H9 (cell line): ENCODE measurements at regions not wholly inside any gene's neighbourhood (a gene's known extent, or its start where the extent isn't known, plus 50 kb on each side); places are given as distances from the start of the nearest gene placed in this dataset.

Experiments
- DNase-seq: peaks from one replicate; pipeline ENCODE4 v3.0.0-alpha.2; 2017
- H2AFZ ChIP-seq: one replicate; pipeline ENCODE4 v1.6.1; 2013; ENCODE audit warnings: mild to moderate bottlenecking, low read length, control low read depth, moderate library complexity
- H2AK5ac ChIP-seq: 2 replicates; pipeline ENCODE4 v1.6.1; 2013; ENCODE audit warnings: low read length, control low read depth, mixed read lengths; ENCODE audit not compliant: insufficient read length
- H2BK120ac ChIP-seq: one replicate; pipeline ENCODE4 v1.6.1; 2013; ENCODE audit warnings: low read depth, mild to moderate bottlenecking, low read length, control low read depth, inconsistent platforms; ENCODE audit not compliant: poor library complexity, severe bottlenecking
- H2BK12ac ChIP-seq: 2 replicates; pipeline ENCODE4 v1.6.1; 2013; ENCODE audit warnings: low read length, control low read depth, mixed read lengths, low read depth; ENCODE audit not compliant: insufficient read length
- H2BK15ac ChIP-seq: 2 replicates; pipeline ENCODE4 v1.6.1; 2013; ENCODE audit warnings: low read depth, low read length, control low read depth
- H2BK20ac ChIP-seq: one replicate; pipeline ENCODE4 v1.6.1; 2013; ENCODE audit warnings: low read depth, mild to moderate bottlenecking, low read length, control low read depth, inconsistent platforms; ENCODE audit not compliant: poor library complexity, severe bottlenecking
- H2BK5ac ChIP-seq: 2 replicates; pipeline ENCODE4 v1.6.1; 2013; ENCODE audit warnings: low read length, control low read depth, mixed read lengths; ENCODE audit not compliant: insufficient read length
- H3K14ac ChIP-seq: 2 replicates; pipeline ENCODE4 v1.6.1; 2013; ENCODE audit warnings: low read length, control low read depth; ENCODE audit not compliant: insufficient read depth
- H3K18ac ChIP-seq: 2 replicates; pipeline ENCODE4 v1.6.1; 2013; ENCODE audit warnings: low read depth, mild to moderate bottlenecking, mixed read lengths, low read length, control low read depth; ENCODE audit not compliant: insufficient read length
- H3K23ac ChIP-seq: 2 replicates; pipeline ENCODE4 v1.6.1; 2013; ENCODE audit warnings: low read length, control low read depth, mixed read lengths, low read depth; ENCODE audit not compliant: insufficient read length
- H3K23me2 ChIP-seq: 2 replicates; pipeline ENCODE4 v1.6.1; 2013; ENCODE audit warnings: low read depth, mild to moderate bottlenecking, mixed read lengths, low read length, control low read depth; ENCODE audit not compliant: insufficient read length, poor library complexity, severe bottlenecking
- H3K27ac ChIP-seq: 2 replicates; pipeline ENCODE4 v1.5.1; 2013; ENCODE audit warnings: low read length, control low read depth, mixed read lengths, low read depth; ENCODE audit not compliant: insufficient read length
- H3K27me3 ChIP-seq: 2 replicates; pipeline ENCODE4 v1.6.1; 2013; ENCODE audit warnings: low read length, control low read depth, inconsistent platforms; ENCODE audit not compliant: insufficient read depth
- H3K4ac ChIP-seq: 2 replicates; pipeline ENCODE4 v1.6.1; 2013; ENCODE audit warnings: low read depth, mild to moderate bottlenecking, control low read depth, inconsistent platforms, low read length, moderate library complexity
- H3K4me1 ChIP-seq: 2 replicates; pipeline ENCODE4 v1.6.1; 2013; ENCODE audit warnings: low read length, control low read depth, inconsistent platforms; ENCODE audit not compliant: insufficient read depth
- H3K4me2 ChIP-seq: 2 replicates; pipeline ENCODE4 v1.6.1; 2013; ENCODE audit warnings: low read length, control low read depth, mixed read lengths; ENCODE audit not compliant: insufficient read length, insufficient read depth
- H3K56ac ChIP-seq: 2 replicates; pipeline ENCODE4 v1.6.1; 2013; ENCODE audit warnings: low read depth, mild to moderate bottlenecking, mixed read lengths, low read length, control low read depth; ENCODE audit not compliant: insufficient read length
- H3K79me1 ChIP-seq: 2 replicates; pipeline ENCODE4 v1.6.1; 2013; ENCODE audit warnings: low read depth, mild to moderate bottlenecking, moderate library complexity, low read length, control low read depth, inconsistent platforms; ENCODE audit not compliant: insufficient read depth, poor library complexity, severe bottlenecking
- H3K79me2 ChIP-seq: 2 replicates; pipeline ENCODE4 v1.6.1; 2013; ENCODE audit warnings: low read length, control low read depth, inconsistent platforms; ENCODE audit not compliant: insufficient read depth
- H3K9ac ChIP-seq: 2 replicates; pipeline ENCODE4 v1.6.1; 2013; ENCODE audit warnings: low read length, control low read depth, mixed read lengths; ENCODE audit not compliant: insufficient read length; ENCODE audit errors: extremely low read depth
- H3K9me3 ChIP-seq: one replicate; pipeline ENCODE4 v1.6.1; 2013; ENCODE audit warnings: low read depth, low read length, inconsistent platforms; ENCODE audit not compliant: control insufficient read depth
- H3T11ph ChIP-seq: one replicate; pipeline ENCODE4 v1.6.1; 2013; ENCODE audit warnings: mild to moderate bottlenecking, low read length, control low read depth, inconsistent platforms
- H4K20me1 ChIP-seq: one replicate; pipeline ENCODE4 v1.6.1; 2013; ENCODE audit not compliant: control insufficient read depth, insufficient read length, insufficient read depth
- H4K5ac ChIP-seq: 2 replicates; pipeline ENCODE4 v1.6.1; 2013; ENCODE audit warnings: low read depth, mild to moderate bottlenecking, mixed read lengths, low read length, control low read depth; ENCODE audit not compliant: insufficient read length
- H4K8ac ChIP-seq: replicated peaks from 2 replicates; pipeline ENCODE4 v1.6.1; 2013; ENCODE audit warnings: low read length, control low read depth, mixed read lengths, low read depth; ENCODE audit not compliant: insufficient read length
- H4K91ac ChIP-seq: 2 replicates; pipeline ENCODE4 v1.6.1; 2013; ENCODE audit warnings: low read depth, mild to moderate bottlenecking, moderate library complexity, mixed read lengths, low read length, control low read depth; ENCODE audit not compliant: insufficient read length
- H3K27ac Mint-ChIP-seq, 3 experiments: 2 replicates in 2 of 3; 3 replicates in 1 of 3; pipeline ENCODE4 v1.8.0; 2020 to 2021; ENCODE audit warnings: mixed read lengths in 3 of 3, mild to moderate bottlenecking in 1 of 3, moderate library complexity in 1 of 3
- H3K27me3 Mint-ChIP-seq: 2 replicates; pipeline ENCODE4 v1.8.0; 2021; ENCODE audit warnings: low read depth, mild to moderate bottlenecking, moderate library complexity, mixed read lengths
- H3K36me3 Mint-ChIP-seq, 3 experiments: 2 replicates in 2 of 3; 3 replicates in 1 of 3; pipeline ENCODE4 v1.8.0; 2020 to 2021; ENCODE audit warnings: low read depth in 3 of 3, mixed read lengths in 3 of 3; ENCODE audit not compliant: insufficient read depth in 1 of 3
- H3K4me1 Mint-ChIP-seq, 2 experiments: 2 replicates each; pipeline ENCODE4 v1.8.0; 2020; ENCODE audit warnings: mixed read lengths in 2 of 2
- H3K4me3 Mint-ChIP-seq, 2 experiments: 2 replicates in 1 of 2; 3 replicates in 1 of 2; pipeline ENCODE4 v1.8.0; 2020 to 2021; ENCODE audit warnings: mild to moderate bottlenecking in 2 of 2, mixed read lengths in 2 of 2, moderate library complexity in 1 of 2
- H3K9me3 Mint-ChIP-seq, 2 experiments: 2 replicates in 1 of 2; 3 replicates in 1 of 2; pipeline ENCODE4 v1.8.0; 2020; ENCODE audit warnings: mild to moderate bottlenecking in 2 of 2, mixed read lengths in 2 of 2, moderate library complexity in 1 of 2
- CTCF ChIP-seq: fragments of 200-600 bp; sonication (generic); conservative IDR thresholded peaks from 3 replicates; pipeline ENCODE4 v1.8.0; 2021; ENCODE audit warnings: antibody characterized with exemption, mild to moderate bottlenecking
- WGBS: extraction: QIAGEN DNeasy Blood & Tissue Kit; methylation state at CpG from one replicate; pipeline ENCODE4 v1.1.7; 2013; ENCODE audit warnings: missing lambda C conversion rate, low lambda C conversion rate, mixed read lengths; ENCODE audit not compliant: insufficient read length; ENCODE audit errors: extremely low coverage; 5-methylcytosine and 5-hydroxymethylcytosine counted together

GRCh38 chr17:13840254-13840653, 229.1 kb upstream of the COX10 start:
- Histone ChIP-seq H3K4ac (no peak overlapping the region), H4K5ac (no peak overlapping the region), H3K27ac (no peak overlapping the region), H3K79me2 (no peaks in the 10 kb centered on the region), H2BK5ac (no peak overlapping the region), H2AK5ac (no peak overlapping the region), H3K9ac (no peak overlapping the region), H3K4me2 (no peak overlapping the region), H3K18ac (no peak overlapping the region), H2BK120ac (no peak overlapping the region), H3K56ac (no peak overlapping the region), H3K9me3 (no peaks in the 10 kb centered on the region), H3K23me2 (no peaks in the 10 kb centered on the region), H4K8ac (no peak overlapping the region), H3T11ph (no peak overlapping the region), H2BK20ac (no peak overlapping the region), H3K79me1 (no peaks in the 10 kb centered on the region), H2AFZ (no peak overlapping the region), H4K20me1 (no peaks in the 10 kb centered on the region), H4K91ac (no peak overlapping the region), H3K14ac (no peak overlapping the region), H2BK12ac (no peak overlapping the region), H3K4me1 (no peaks in the 10 kb centered on the region; the same call in 1 of the 2 replicates), H3K27me3 (no peaks in the 10 kb centered on the region), H3K23ac (no peak overlapping the region), H2BK15ac (no peak overlapping the region)
- H3K27me3 Mint-ChIP-seq, result no peaks in the 10 kb centered on the region
- TF ChIP-seq CTCF, result no peak
- no peak overlapping the region for H3K27ac Mint-ChIP-seq
- no peak for DNase-seq
- H3K9me3 Mint-ChIP-seq, result no peaks in the 10 kb centered on the region
- no peaks in the 10 kb centered on the region for H3K4me1 Mint-ChIP-seq
- no CpG with 5 or more reads among the region's 1 CpG for WGBS
- no peaks in the 10 kb centered on the region for H3K36me3 Mint-ChIP-seq
- H3K4me3 Mint-ChIP-seq, result no peak overlapping the region
